Loucy (cell line): ENCODE measurements at regions not wholly inside any gene's neighbourhood (a gene's known extent, or its start where the extent isn't known, plus 50 kb on each side); places are given as distances from the start of the nearest gene placed in this dataset.

Experiments
- EZH2phosphoT487 ChIP-seq: fragments of 200-600 bp; IDR thresholded peaks from 2 replicates; pipeline ENCODE4 v1.6.1; 2018; ENCODE audit warnings: antibody characterized with exemption, mild to moderate bottlenecking, moderate library complexity, borderline replicate concordance
- TF ChIP-seq, protein P1 (sequence below): fragments of 200-600 bp; sonication (generic); conservative IDR thresholded peaks from 2 replicates; pipeline ENCODE4 v1.5.1; 2014; ENCODE audit warnings: mild to moderate bottlenecking, antibody characterized with exemption, low read length

- TF ChIP-seq, protein P1, sequence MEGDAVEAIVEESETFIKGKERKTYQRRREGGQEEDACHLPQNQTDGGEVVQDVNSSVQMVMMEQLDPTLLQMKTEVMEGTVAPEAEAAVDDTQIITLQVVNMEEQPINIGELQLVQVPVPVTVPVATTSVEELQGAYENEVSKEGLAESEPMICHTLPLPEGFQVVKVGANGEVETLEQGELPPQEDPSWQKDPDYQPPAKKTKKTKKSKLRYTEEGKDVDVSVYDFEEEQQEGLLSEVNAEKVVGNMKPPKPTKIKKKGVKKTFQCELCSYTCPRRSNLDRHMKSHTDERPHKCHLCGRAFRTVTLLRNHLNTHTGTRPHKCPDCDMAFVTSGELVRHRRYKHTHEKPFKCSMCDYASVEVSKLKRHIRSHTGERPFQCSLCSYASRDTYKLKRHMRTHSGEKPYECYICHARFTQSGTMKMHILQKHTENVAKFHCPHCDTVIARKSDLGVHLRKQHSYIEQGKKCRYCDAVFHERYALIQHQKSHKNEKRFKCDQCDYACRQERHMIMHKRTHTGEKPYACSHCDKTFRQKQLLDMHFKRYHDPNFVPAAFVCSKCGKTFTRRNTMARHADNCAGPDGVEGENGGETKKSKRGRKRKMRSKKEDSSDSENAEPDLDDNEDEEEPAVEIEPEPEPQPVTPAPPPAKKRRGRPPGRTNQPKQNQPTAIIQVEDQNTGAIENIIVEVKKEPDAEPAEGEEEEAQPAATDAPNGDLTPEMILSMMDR: no peak
- no peak for TF ChIP-seq EZH2phosphoT487
Observed at GRCh38 chr16:72241008-72241407, 69.1 kb upstream of the PMFBP1 start.
